GM12878 (cell line): ENCODE measurements at regions not wholly inside any gene's neighbourhood (a gene's known extent, or its start where the extent isn't known, plus 50 kb on each side); places are given as distances from the start of the nearest gene placed in this dataset.

Experiments
- ATAC-seq: fragments of 200-7000 bp; cut with Tn5 transposase; 3 replicates; pipeline ENCODE4 v1.9.1; 2020; ENCODE audit warnings: mild to moderate bottlenecking, moderate library complexity
- BruUV-seq: library from RNA; stranded (reverse); fragments of 400-500 nt; replicated peaks from 2 replicates; lab custom pipeline; 2021; lab: Mats Ljungman, UMichigan
- CTCF ChIA-PET: fragments of 300-600 bp; sonication (Branson Sonifier 250); formaldehyde crosslinking; extraction: SDS; loops from one replicate; lab custom pipeline; 2021; ENCODE audit warnings: inconsistent platforms; lab: Yijun Ruan, JAX
- POLR2A ChIA-PET: fragments of 350-600 bp; formaldehyde crosslinking; extraction: SDS; loops from one replicate; lab custom pipeline; 2021; ENCODE audit warnings: inconsistent platforms; lab: Charles Lee
- RAD21 ChIA-PET: fragments of 300-600 bp; sonication (Branson Sonifier 250); formaldehyde crosslinking; loops from one replicate; lab custom pipeline; 2023; ENCODE audit warnings: antibody characterized with exemption; ENCODE audit not compliant: unreplicated experiment; lab: Charles Lee
- SMC1A ChIA-PET: fragments of 300-600 bp; sonication (Branson Sonifier 250); formaldehyde crosslinking; loops from one replicate; lab custom pipeline; 2023; ENCODE audit not compliant: unreplicated experiment, uncharacterized antibody; lab: Charles Lee
- DNase-seq: peaks from one replicate; pipeline ENCODE4 v3.0.0-alpha.2; 2011; ENCODE audit warnings: low read depth, low spot score
- FAIRE-seq: peaks from 3 replicates; lab custom pipeline; 2011; peaks lifted over from hg19 to GRCh38; lab: Jason Lieb, UNC
- H2AFZ ChIP-seq: 2 replicates; pipeline ENCODE4 v1.6.0; 2011; ENCODE audit warnings: low read depth, low read length, control low read depth; ENCODE audit not compliant: control insufficient read depth
- H3K27ac ChIP-seq: 2 replicates; pipeline ENCODE4 v1.5.1; 2011; ENCODE audit warnings: control low read depth; ENCODE audit not compliant: control insufficient read depth, insufficient read depth
- H3K27me3 ChIP-seq, 2 experiments: replicated peaks in 1 of 2; 2 replicates each; pipeline versions ENCODE4 v1.6.0 to v1.6.1; 2011; ENCODE audit warnings: low read length in 1 of 2; ENCODE audit not compliant: control insufficient read depth in 2 of 2, insufficient read depth in 2 of 2
- H3K36me3 ChIP-seq, 2 experiments: 2 replicates each; pipeline ENCODE4 v1.5.1; 2011; ENCODE audit warnings: low read length in 1 of 2; ENCODE audit not compliant: control insufficient read depth in 2 of 2, insufficient read depth in 2 of 2
- H3K4me1 ChIP-seq: 2 replicates; pipeline ENCODE4 v1.6.1; 2011; ENCODE audit warnings: mild to moderate bottlenecking, low read length, moderate library complexity, mixed read lengths; ENCODE audit not compliant: control insufficient read depth, insufficient read depth
- H3K4me2 ChIP-seq: 2 replicates; pipeline ENCODE4 v1.6.0; 2011; ENCODE audit warnings: control low read depth; ENCODE audit not compliant: control insufficient read depth, insufficient read depth
- H3K4me3 ChIP-seq: fragments of 200-600 bp; sonication (generic); 2 replicates; pipeline ENCODE4 v1.5.1; 2016
- H3K79me2 ChIP-seq: 2 replicates; pipeline ENCODE4 v1.6.0; 2011; ENCODE audit warnings: low read length; ENCODE audit not compliant: control insufficient read depth, insufficient read depth
- H3K9ac ChIP-seq: 2 replicates; pipeline ENCODE4 v1.8.0; 2011; ENCODE audit warnings: low read length, control low read depth, mixed read lengths; ENCODE audit not compliant: control insufficient read depth, insufficient read depth
- H3K9me3 ChIP-seq: replicated peaks from 3 replicates; pipeline ENCODE4 v1.5.1; 2011; ENCODE audit warnings: mild to moderate bottlenecking, low read length; ENCODE audit not compliant: control insufficient read depth, insufficient read depth
- H4K20me1 ChIP-seq: 2 replicates; pipeline ENCODE4 v1.6.0; 2011; ENCODE audit not compliant: control insufficient read depth, insufficient read depth
- ATF7 ChIP-seq: fragments of 450-650 bp; IDR thresholded peaks from 2 replicates; pipeline ENCODE4 v1.6.1; 2016; ENCODE audit warnings: low read depth, mild to moderate bottlenecking
- BHLHE40 ChIP-seq, 2 experiments: fragments of 450-650 bp in 1 of 2; IDR thresholded peaks; 2 replicates each; pipeline ENCODE4 v1.6.1; 2011 to 2017; ENCODE audit warnings: low read depth in 2 of 2, borderline replicate concordance in 1 of 2, improper control_type of control experiment in 1 of 2, low read length in 1 of 2, mild to moderate bottlenecking in 1 of 2
- CHD2 ChIP-seq: IDR thresholded peaks from 2 replicates; pipeline ENCODE4 v1.6.1; 2011; ENCODE audit warnings: low read depth, low read length, improper control_type of control experiment, borderline replicate concordance
- CUX1 ChIP-seq: IDR thresholded peaks from 2 replicates; pipeline ENCODE4 v1.6.1; 2012; ENCODE audit warnings: improper control_type of control experiment, low read depth, low read length; ENCODE audit not compliant: insufficient replicate concordance
- FOXK2 ChIP-seq: fragments of 450-650 bp; IDR thresholded peaks from 2 replicates; pipeline ENCODE4 v1.6.1; 2017; ENCODE audit warnings: mild to moderate bottlenecking, moderate library complexity
- IRF5 ChIP-seq: fragments of 450-650 bp; IDR thresholded peaks from 2 replicates; pipeline ENCODE4 v1.6.1; 2017; ENCODE audit warnings: borderline replicate concordance
- JUNB ChIP-seq: IDR thresholded peaks from 2 replicates; pipeline ENCODE4 v1.6.1; 2016; ENCODE audit warnings: antibody characterized with exemption, mild to moderate bottlenecking
- MTA3 ChIP-seq: IDR thresholded peaks from 2 replicates; pipeline ENCODE4 v1.6.1; 2012; ENCODE audit warnings: low read length, inconsistent platforms, borderline replicate concordance
- RBBP5 ChIP-seq: fragments of 200-600 bp; sonication (generic); conservative IDR thresholded peaks from 2 replicates; pipeline ENCODE4 v1.6.1; 2016
- RFX5 ChIP-seq: IDR thresholded peaks from 2 replicates; pipeline ENCODE4 v1.6.1; 2011; ENCODE audit warnings: low read depth, low read length, improper control_type of control experiment
- SIX5 ChIP-seq: IDR thresholded peaks from 2 replicates; pipeline ENCODE4 v1.6.1; 2011; ENCODE audit warnings: mild to moderate bottlenecking, low read depth, low read length, moderate library complexity; ENCODE audit not compliant: severe bottlenecking
- SREBF2 ChIP-seq: IDR thresholded peaks from 2 replicates; pipeline ENCODE4 v1.6.1; 2012; ENCODE audit warnings: mild to moderate bottlenecking, low read length
- SRF ChIP-seq, 2 experiments: IDR thresholded peaks; 2 replicates each; pipeline ENCODE4 v1.6.1; 2011; ENCODE audit warnings: low read depth in 2 of 2, low read length in 2 of 2, mild to moderate bottlenecking in 1 of 2, moderate library complexity in 1 of 2
- TARDBP ChIP-seq: IDR thresholded peaks from 2 replicates; pipeline ENCODE4 v1.6.1; 2016; ENCODE audit warnings: borderline replicate concordance
- ZNF687 ChIP-seq: fragments of 450-650 bp; IDR thresholded peaks from 2 replicates; pipeline ENCODE4 v1.6.1; 2017; ENCODE audit warnings: mild to moderate bottlenecking, moderate library complexity
- WGBS: methylation state at CpG from one replicate; pipeline ENCODE4 v1.1.6; 2016; ENCODE audit warnings: low lambda C conversion rate; ENCODE audit not compliant: insufficient replicate concordance, insufficient coverage; ENCODE audit errors: missing lambda C conversion rate; 5-methylcytosine and 5-hydroxymethylcytosine counted together
- in situ Hi-C: fragments of 300-500 bp; cut with MboI; formaldehyde crosslinking; loops from 9 replicates; pipeline ENCODE4 v1.14.3; 2018; ENCODE audit warnings: mixed read lengths
- intact Hi-C: fragments of 100-400 bp; cut with micrococcal nuclease; formaldehyde crosslinking; loops from one replicate; pipeline ENCODE4 v1.14.2; 2022; ENCODE audit not compliant: unreplicated experiment

- no peak overlapping the region for H3K27ac ChIP-seq
- H4K20me1 ChIP-seq, result no peaks in the 10 kb centered on the region
- H3K9ac ChIP-seq, result no peak overlapping the region
- H3K9me3 ChIP-seq, result no peaks in the 10 kb centered on the region
- no TSS peak for BruUV-seq
- H3K36me3 ChIP-seq, result no peaks in the 10 kb centered on the region
- no peak overlapping the region for H3K4me3 ChIP-seq
- H2AFZ ChIP-seq, result no peak overlapping the region
- in situ Hi-C loops (no loop called here), intact Hi-C loops (no loop called here)
- DNase-seq, result no peak
- H3K79me2 ChIP-seq, result no peaks in the 10 kb centered on the region
- ATAC-seq, result no peak
- WGBS, result 0% methylated on average over 1 of the region's 1 CpG
- ChIA-PET CTCF (no interaction called here), RAD21 (no interaction called here), SMC1A (interaction anchor here (1.5 kb wide), 1 partner anchor 91 kb away, joined by 3 read pairs; no protein-coding TSS in a partner anchor), POLR2A (no interaction called here)
- H3K27me3 ChIP-seq, result no peaks in the 10 kb centered on the region; a peak in 1 of 4 replicates
- H3K4me2 ChIP-seq, result no peak overlapping the region
- no peak for FAIRE-seq
- H3K4me1 ChIP-seq, result no peaks in the 10 kb centered on the region
- TF ChIP-seq FOXK2 (no peak), RFX5 (no peak), SIX5 (no peak), JUNB (no peak), CUX1 (no peak), TARDBP (no peak), BHLHE40 (IDR thresholded peaks at IDR 0.05; ENCODE audit: borderline replicate concordance in 1 of 2, low read depth in 2 of 2, low read length in 1 of 2) (no peak), SREBF2 (no peak), RBBP5 (no peak), IRF5 (no peak), CHD2 (no peak), ZNF687 (no peak), SRF (IDR thresholded peaks at IDR 0.05; ENCODE audit: low read depth in 2 of 2, low read length in 2 of 2) (no peak), MTA3 (no peak), ATF7 (no peak)
Observed at GRCh38 chr7:114181280-114181679, 233.3 kb upstream of the FOXP2 start.
